ENCODE measurements at regions not wholly inside any gene's neighbourhood (a gene's known extent, or its start where the extent isn't known, plus 50 kb on each side); places are given as distances from the start of the nearest gene placed in this dataset.

- Histone ChIP-seq H3K4me2 (ENCODE audit: low read length) (no peak overlapping the region), H3K4me1 (no peaks in the 10 kb centered on the region), H3K36me3 (ENCODE audit: control insufficient read depth, insufficient read depth, low read length) (no peaks in the 10 kb centered on the region), H2AFZ (no peak overlapping the region), H3K4me3 (ENCODE audit: low read depth, low read length) (no peak overlapping the region), H3K9ac (no peak overlapping the region), H3K79me2 (no peaks in the 10 kb centered on the region), H3K27me3 (ENCODE audit: control insufficient read depth, insufficient read depth, low read length) (no peaks in the 10 kb centered on the region), H3K9me3 (ENCODE audit: control insufficient read depth, low read length) (no peaks in the 10 kb centered on the region), H3K27ac (no peak overlapping the region)
- no peak for TF ChIP-seq CTCF (IDR thresholded peaks at IDR 0.05)
Observed at GRCh38 chr11:131186629-131187101, 183.8 kb upstream of the NTM start.

GRCh38 chr11:131190446-131190845 lies 180.0 kb upstream of the NTM start:
- Histone ChIP-seq H2AFZ (no peak overlapping the region), H3K79me2 (no peaks in the 10 kb centered on the region), H3K4me2 (ENCODE audit: low read length) (no peak overlapping the region), H3K36me3 (ENCODE audit: control insufficient read depth, insufficient read depth, low read length) (no peaks in the 10 kb centered on the region), H3K4me3 (ENCODE audit: low read depth, low read length) (no peak overlapping the region), H3K27ac (no peak overlapping the region), H3K9me3 (ENCODE audit: control insufficient read depth, low read length) (no peaks in the 10 kb centered on the region), H3K27me3 (ENCODE audit: control insufficient read depth, insufficient read depth, low read length) (no peaks in the 10 kb centered on the region), H3K4me1 (peaks cover 3% of the 10 kb centered on the region), H3K9ac (no peak overlapping the region)
- TF ChIP-seq CTCF (IDR thresholded peaks at IDR 0.05) = no peak

GRCh38 chr11:131191606-131192005 lies 178.8 kb upstream of the NTM start:
- H3K4me3 ChIP-seq (ENCODE audit: low read depth, low read length) = no peak overlapping the region
- H3K27me3 ChIP-seq (ENCODE audit: control insufficient read depth, insufficient read depth, low read length) = no peaks in the 10 kb centered on the region
- TF ChIP-seq CTCF (IDR thresholded peaks at IDR 0.05) = no peak
- no peaks in the 10 kb centered on the region for H3K9me3 ChIP-seq (ENCODE audit: control insufficient read depth, low read length)
- H3K4me1 ChIP-seq = peaks cover 13% of the 10 kb centered on the region
- no peak overlapping the region for H3K27ac ChIP-seq
- H3K4me2 ChIP-seq (ENCODE audit: low read length) = no peak overlapping the region
- no peak overlapping the region for H2AFZ ChIP-seq
- H3K9ac ChIP-seq = no peak overlapping the region
- H3K79me2 ChIP-seq = no peaks in the 10 kb centered on the region
- no peaks in the 10 kb centered on the region for H3K36me3 ChIP-seq (ENCODE audit: control insufficient read depth, insufficient read depth, low read length)

- Histone ChIP-seq H3K36me3 (ENCODE audit: control insufficient read depth, insufficient read depth, low read length) (no peaks in the 10 kb centered on the region), H2AFZ (no peak overlapping the region), H3K4me2 (ENCODE audit: low read length) (no peak overlapping the region), H3K9ac (no peak overlapping the region), H3K27me3 (ENCODE audit: control insufficient read depth, insufficient read depth, low read length) (no peaks in the 10 kb centered on the region), H3K79me2 (no peaks in the 10 kb centered on the region), H3K4me3 (ENCODE audit: low read depth, low read length) (no peak overlapping the region), H3K9me3 (ENCODE audit: control insufficient read depth, low read length) (no peaks in the 10 kb centered on the region), H3K27ac (no peak overlapping the region), H3K4me1 (peaks cover 13% of the 10 kb centered on the region)
- TF ChIP-seq CTCF (IDR thresholded peaks at IDR 0.05) = no peak
Observed at GRCh38 chr11:131192628-131193027, 177.8 kb upstream of the NTM start.

GRCh38 chr11:131193031-131193501 lies 177.3 kb upstream of the NTM start:
- Histone ChIP-seq H3K27me3 (ENCODE audit: control insufficient read depth, insufficient read depth, low read length) (no peaks in the 10 kb centered on the region), H3K4me2 (ENCODE audit: low read length) (no peak overlapping the region), H3K9ac (no peak overlapping the region), H3K27ac (no peak overlapping the region), H3K36me3 (ENCODE audit: control insufficient read depth, insufficient read depth, low read length) (no peaks in the 10 kb centered on the region), H3K9me3 (ENCODE audit: control insufficient read depth, low read length) (no peaks in the 10 kb centered on the region), H3K79me2 (no peaks in the 10 kb centered on the region), H2AFZ (no peak overlapping the region), H3K4me1 (peaks cover 14% of the 10 kb centered on the region), H3K4me3 (ENCODE audit: low read depth, low read length) (no peak overlapping the region)
- TF ChIP-seq CTCF (IDR thresholded peaks at IDR 0.05) = no peak

Data from parathyroid adenoma (tissue), 2 donors.